CD4-positive, alpha-beta memory T cell (primary cell): ENCODE measurements at regions not wholly inside any gene's neighbourhood (a gene's known extent, or its start where the extent isn't known, plus 50 kb on each side); places are given as distances from the start of the nearest gene placed in this dataset.

ENCODE experiments used
- CTCF ChIA-PET: fragments of 350-600 bp; sonication (Branson Sonifier 250); formaldehyde crosslinking; loops from one replicate; lab custom pipeline; 2021; ENCODE audit warnings: inconsistent platforms; ENCODE audit not compliant: partially characterized antibody; lab: Charles Lee
- POLR2A ChIA-PET: fragments of 350-600 bp; sonication (Branson Sonifier 250); formaldehyde crosslinking; loops from one replicate; lab custom pipeline; 2021; ENCODE audit not compliant: partially characterized antibody; lab: Charles Lee
- DNase-seq, 5 donors: peaks; one replicate each; pipeline versions ENCODE4 v3.0.0 to v3.0.0-alpha.2; 2020 to 2022; ENCODE audit warnings: mixed read lengths in 1 of 5
- H3K27ac ChIP-seq: one replicate; pipeline ENCODE4 v1.7.0; 2013; ENCODE audit warnings: low read depth, low read length
- H3K27me3 ChIP-seq: 2 replicates; pipeline ENCODE4 v1.7.0; 2013; ENCODE audit warnings: mild to moderate bottlenecking, low read length, moderate library complexity; ENCODE audit not compliant: insufficient read depth
- H3K36me3 ChIP-seq: 2 replicates; pipeline ENCODE4 v1.7.0; 2013; ENCODE audit warnings: mild to moderate bottlenecking, low read length, moderate library complexity; ENCODE audit not compliant: insufficient read depth
- H3K4me1 ChIP-seq: 2 replicates; pipeline ENCODE4 v1.7.0; 2013; ENCODE audit warnings: mild to moderate bottlenecking, low read length, moderate library complexity; ENCODE audit not compliant: insufficient read depth
- H3K4me3 ChIP-seq, 2 donors: one replicate each; pipeline ENCODE4 v1.7.0; 2013; ENCODE audit warnings: low read length in 2 of 2, mild to moderate bottlenecking in 1 of 2
- H3K9me3 ChIP-seq, 2 donors: one replicate each; pipeline ENCODE4 v1.7.0; 2013; ENCODE audit warnings: low read length in 2 of 2, control low read depth in 1 of 2; ENCODE audit not compliant: control insufficient read depth in 1 of 2
- H3K27ac Mint-ChIP-seq, 7 donors: one replicate each; pipeline ENCODE4 v1.8.0; 2020 to 2021; ENCODE audit warnings: mixed read lengths in 7 of 7, mild to moderate bottlenecking in 6 of 7, inconsistent platforms in 3 of 7, moderate library complexity in 3 of 7
- H3K27me3 Mint-ChIP-seq, 2 donors: one replicate each; pipeline ENCODE4 v1.8.0; 2020 to 2021; ENCODE audit warnings: mixed read lengths in 2 of 2
- H3K36me3 Mint-ChIP-seq, 2 donors: one replicate each; pipeline ENCODE4 v1.8.0; 2020 to 2021; ENCODE audit warnings: mixed read lengths in 2 of 2, inconsistent platforms in 1 of 2, mild to moderate bottlenecking in 1 of 2
- H3K4me1 Mint-ChIP-seq, 4 donors: one replicate each; pipeline ENCODE4 v1.8.0; 2020 to 2021; ENCODE audit warnings: mixed read lengths in 4 of 4, mild to moderate bottlenecking in 1 of 4
- H3K4me3 Mint-ChIP-seq, 8 donors: one replicate each; pipeline ENCODE4 v1.8.0; 2020 to 2021; ENCODE audit warnings: mixed read lengths in 8 of 8, mild to moderate bottlenecking in 7 of 8, moderate library complexity in 6 of 8, inconsistent platforms in 3 of 8
- H3K9me3 Mint-ChIP-seq, 8 donors: one replicate each; pipeline ENCODE4 v1.8.0; 2020 to 2021; ENCODE audit warnings: mixed read lengths in 8 of 8, mild to moderate bottlenecking in 5 of 8, inconsistent platforms in 3 of 8, moderate library complexity in 1 of 8
- intact Hi-C: fragments of 100-400 bp; cut with micrococcal nuclease; formaldehyde crosslinking; loops from one replicate; pipeline ENCODE4 v1.15.1; 2023

DNA sequence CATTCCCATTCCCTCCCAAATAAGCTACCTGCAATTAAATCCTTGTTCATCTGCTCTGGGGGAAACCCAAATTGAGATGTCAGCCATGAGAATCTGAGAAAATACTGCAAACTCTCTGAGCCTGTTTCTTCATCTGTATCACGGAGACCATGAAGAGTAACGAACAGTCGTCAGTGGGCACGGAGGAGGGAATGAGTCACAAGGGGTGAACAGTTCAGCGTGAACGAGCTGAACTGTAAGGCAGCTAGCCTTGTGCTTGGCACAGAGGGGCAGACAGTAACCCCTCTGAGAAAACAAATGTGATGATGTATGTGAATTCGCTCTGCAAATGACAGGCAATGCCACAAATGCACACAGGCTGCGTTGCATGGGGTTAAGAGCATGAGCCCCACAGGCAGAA is 288.7 kb downstream of the FOXO1 start:
- CTCF ChIA-PET, result no interaction called here
- H3K4me3 ChIP-seq, result no peak overlapping the region
- H3K27ac ChIP-seq, result no peak overlapping the region
- no peaks in the 10 kb centered on the region for H3K36me3 ChIP-seq
- no peaks in the 10 kb centered on the region for H3K27me3 ChIP-seq
- no peaks in the 10 kb centered on the region for H3K9me3 ChIP-seq
- H3K27ac Mint-ChIP-seq, result peak overlapping the region in 1 of 7 donors; percentile 50
- intact Hi-C loops, result no loop called here
- no peaks in the 10 kb centered on the region for H3K27me3 Mint-ChIP-seq
- DNase-seq, result no peak
- no peaks in the 10 kb centered on the region for H3K36me3 Mint-ChIP-seq
- POLR2A ChIA-PET, result interaction anchor here (0.7 kb wide), 1 partner anchor 11 kb away, joined by 4 read pairs; no protein-coding TSS in a partner anchor
- peaks cover 16% of the 10 kb centered on the region for H3K4me1 ChIP-seq
- H3K9me3 Mint-ChIP-seq, result peaks cover 0 to 2% (median 0%) of the 10 kb centered on the region in 8 donors
- peaks cover 20 to 29% (median 23%) of the 10 kb centered on the region in 4 donors for H3K4me1 Mint-ChIP-seq
- no peak overlapping the region for H3K4me3 Mint-ChIP-seq

DNA sequence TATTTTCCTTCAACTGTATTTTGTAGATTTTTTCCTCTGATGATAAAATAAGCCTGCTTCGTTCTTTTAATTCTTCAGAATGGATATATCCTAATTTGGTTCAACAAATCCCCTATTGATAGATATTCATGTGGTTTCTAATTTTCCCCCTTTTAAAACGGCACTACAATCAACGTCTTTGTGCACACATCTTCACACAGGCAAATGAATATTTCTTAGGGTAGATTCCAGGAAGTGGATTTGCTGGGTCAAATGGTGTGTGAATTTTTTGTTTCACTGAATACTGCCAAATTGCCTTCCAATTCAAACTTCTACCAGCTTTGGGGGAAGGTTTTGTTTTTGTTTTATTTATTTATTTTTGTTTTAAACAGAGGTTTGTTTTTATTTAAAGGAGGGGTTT is 287.2 kb downstream of the FOXO1 start:
- ChIA-PET CTCF (no interaction called here), POLR2A (no interaction called here)
- H3K4me3 Mint-ChIP-seq, result no peak overlapping the region
- no peak for DNase-seq
- no peak overlapping the region for H3K27ac Mint-ChIP-seq
- no peak overlapping the region for H3K4me3 ChIP-seq
- peaks cover 9 to 18% (median 13%) of the 10 kb centered on the region in 4 donors for H3K4me1 Mint-ChIP-seq
- H3K36me3 Mint-ChIP-seq, result no peaks in the 10 kb centered on the region
- H3K9me3 Mint-ChIP-seq, result no peaks in the 10 kb centered on the region
- no peaks in the 10 kb centered on the region for H3K9me3 ChIP-seq
- no peaks in the 10 kb centered on the region for H3K27me3 Mint-ChIP-seq
- intact Hi-C loops, result no loop called here
- H3K27ac ChIP-seq, result no peak overlapping the region
- H3K4me1 ChIP-seq, result peaks cover 2% of the 10 kb centered on the region
- H3K36me3 ChIP-seq, result no peaks in the 10 kb centered on the region
- H3K27me3 ChIP-seq, result no peaks in the 10 kb centered on the region

DNA sequence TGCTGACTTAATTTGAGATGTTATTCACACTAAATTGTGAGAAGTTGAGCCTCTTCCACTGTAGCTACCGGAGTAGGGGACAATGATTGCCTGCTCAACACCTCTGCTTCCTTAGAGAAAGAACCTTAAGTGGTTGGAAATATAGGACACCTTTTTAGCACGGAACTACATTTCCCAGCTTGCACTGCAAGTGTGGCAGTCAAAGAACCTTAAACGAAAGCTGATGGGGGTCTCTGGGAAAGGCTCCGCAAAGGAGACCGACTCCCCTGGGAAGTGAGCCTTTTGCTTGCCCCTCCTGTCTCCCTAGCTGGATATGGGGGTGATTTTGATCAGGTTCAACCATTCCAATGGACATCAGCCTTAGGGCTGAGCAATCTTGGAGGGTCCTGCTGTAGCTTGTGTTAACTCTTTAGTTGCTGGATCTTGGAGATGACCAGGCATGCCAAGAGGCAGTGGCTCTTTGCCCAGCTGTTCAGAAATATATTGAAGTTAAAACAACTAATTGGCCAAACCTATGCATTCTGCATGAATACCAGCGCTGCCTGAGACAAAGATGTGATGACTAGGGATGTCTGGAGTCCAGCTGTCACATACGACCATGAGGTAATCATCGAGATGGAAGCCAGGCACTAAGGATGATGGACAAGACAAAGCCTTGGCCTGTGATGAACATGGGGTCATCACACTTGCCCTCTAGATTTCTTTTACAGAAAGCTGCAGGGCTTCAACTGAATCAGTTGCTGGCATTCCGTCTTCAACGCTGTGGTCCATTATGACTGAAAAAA is 286.5 kb downstream of the FOXO1 start:
- Mint-ChIP-seq H3K4me3 (no peak overlapping the region), H3K27ac (peak overlapping the region in 1 of 7 donors; percentile 32), H3K36me3 (no peaks in the 10 kb centered on the region), H3K9me3 (no peaks in the 10 kb centered on the region), H3K27me3 (no peaks in the 10 kb centered on the region), H3K4me1 (peaks cover 8 to 16% (median 15%) of the 10 kb centered on the region in 4 donors)
- intact Hi-C loops, result no loop called here
- ChIA-PET POLR2A (no interaction called here), CTCF (no interaction called here)
- no peaks in the 10 kb centered on the region for H3K9me3 ChIP-seq
- no peaks in the 10 kb centered on the region for H3K4me1 ChIP-seq
- H3K4me3 ChIP-seq, result no peak overlapping the region
- H3K27ac ChIP-seq, result no peak overlapping the region
- no peaks in the 10 kb centered on the region for H3K27me3 ChIP-seq
- DNase-seq, result no peak
- H3K36me3 ChIP-seq, result no peaks in the 10 kb centered on the region

- intact Hi-C loops, result no loop called here
- POLR2A ChIA-PET, result no interaction called here
- H3K27me3 ChIP-seq, result no peaks in the 10 kb centered on the region
- H3K4me1 Mint-ChIP-seq, result peaks cover 10 to 24% (median 19%) of the 10 kb centered on the region in 4 donors
- no peaks in the 10 kb centered on the region for H3K36me3 Mint-ChIP-seq
- H3K4me3 Mint-ChIP-seq, result no peak overlapping the region
- H3K27me3 Mint-ChIP-seq, result no peaks in the 10 kb centered on the region
- CTCF ChIA-PET, result interaction anchor here (1.3 kb wide), 1 partner anchor 11 kb away, joined by 3 read pairs; no protein-coding TSS in a partner anchor
- peak overlapping the region in 1 of 7 donors; percentile 25 for H3K27ac Mint-ChIP-seq
- no peaks in the 10 kb centered on the region for H3K9me3 Mint-ChIP-seq
- no peak for DNase-seq
- peaks cover 5% of the 10 kb centered on the region for H3K4me1 ChIP-seq
- no peaks in the 10 kb centered on the region for H3K36me3 ChIP-seq
- no peaks in the 10 kb centered on the region for H3K9me3 ChIP-seq
- no peak overlapping the region for H3K27ac ChIP-seq
- H3K4me3 ChIP-seq, result no peak overlapping the region
Measured at GRCh38 chr13:40381935-40382764, 284.3 kb downstream of the FOXO1 start.

GRCh38 chr13:40383132-40383531 is 283.3 kb downstream of the FOXO1 start:
- POLR2A ChIA-PET, result no interaction called here
- no peak overlapping the region for H3K4me3 Mint-ChIP-seq
- H3K36me3 Mint-ChIP-seq, result no peaks in the 10 kb centered on the region

DNA sequence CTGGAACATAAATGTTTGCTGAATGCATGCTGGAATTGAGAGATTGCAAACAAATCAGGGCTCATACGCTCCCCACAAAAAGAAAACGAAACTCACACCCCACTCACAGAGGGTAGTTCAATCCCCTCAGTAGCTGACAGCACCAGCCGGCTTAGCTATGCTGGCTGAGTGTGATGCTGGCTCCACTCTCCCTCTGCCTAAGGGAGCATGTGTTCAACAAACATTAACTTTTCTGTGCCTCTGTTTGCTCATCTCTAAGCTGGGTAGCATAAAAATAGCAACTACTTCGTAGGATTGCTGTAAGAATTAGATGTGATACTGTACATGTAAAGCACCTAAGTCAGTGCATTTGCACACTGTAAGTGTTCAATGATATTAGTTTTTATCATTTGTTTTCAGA is 282.6 kb downstream of the FOXO1 start:
- Histone ChIP-seq H3K27ac (no peak overlapping the region), H3K4me1 (peaks cover 19% of the 10 kb centered on the region), H3K4me3 (no peak overlapping the region), H3K36me3 (no peaks in the 10 kb centered on the region), H3K27me3 (no peaks in the 10 kb centered on the region), H3K9me3 (no peaks in the 10 kb centered on the region)
- intact Hi-C loops, result no loop called here
- Mint-ChIP-seq H3K4me1 (peaks cover 20 to 39% (median 30%) of the 10 kb centered on the region in 4 donors), H3K36me3 (no peaks in the 10 kb centered on the region), H3K27ac (peak overlapping the region in 2 of 7 donors; percentile 3 to 44), H3K27me3 (no peaks in the 10 kb centered on the region), H3K9me3 (peaks cover 0 to 1% (median 0%) of the 10 kb centered on the region in 8 donors), H3K4me3 (no peak overlapping the region)
- ChIA-PET POLR2A (interaction anchor here (0.9 to 1.2 kb wide), 2 partner anchors 282 to 314 kb away, joined by 3 to 4 read pairs; partner anchors contain the start of gene FOXO1), CTCF (no interaction called here)
- DNase-seq, result no peak

More at GRCh38 chr13:40383132-40383531, 283.3 kb downstream of the FOXO1 start:
- H3K4me1 ChIP-seq, result peaks cover 13% of the 10 kb centered on the region
- no peaks in the 10 kb centered on the region for H3K27me3 ChIP-seq
- H3K9me3 ChIP-seq, result no peaks in the 10 kb centered on the region
- H3K4me3 ChIP-seq, result no peak overlapping the region
- Mint-ChIP-seq H3K27me3 (no peaks in the 10 kb centered on the region), H3K27ac (no peak overlapping the region), H3K9me3 (peaks cover 0 to 1% (median 0%) of the 10 kb centered on the region in 8 donors), H3K4me1 (peaks cover 14 to 33% (median 24%) of the 10 kb centered on the region in 4 donors)
- CTCF ChIA-PET, result no interaction called here
- intact Hi-C loops, result no loop called here
- no peak for DNase-seq
- H3K36me3 ChIP-seq, result no peaks in the 10 kb centered on the region
- no peak overlapping the region for H3K27ac ChIP-seq
